ENCODE measurements at regions not wholly inside any gene's neighbourhood (a gene's known extent, or its start where the extent isn't known, plus 50 kb on each side); places are given as distances from the start of the nearest gene placed in this dataset.

DNA sequence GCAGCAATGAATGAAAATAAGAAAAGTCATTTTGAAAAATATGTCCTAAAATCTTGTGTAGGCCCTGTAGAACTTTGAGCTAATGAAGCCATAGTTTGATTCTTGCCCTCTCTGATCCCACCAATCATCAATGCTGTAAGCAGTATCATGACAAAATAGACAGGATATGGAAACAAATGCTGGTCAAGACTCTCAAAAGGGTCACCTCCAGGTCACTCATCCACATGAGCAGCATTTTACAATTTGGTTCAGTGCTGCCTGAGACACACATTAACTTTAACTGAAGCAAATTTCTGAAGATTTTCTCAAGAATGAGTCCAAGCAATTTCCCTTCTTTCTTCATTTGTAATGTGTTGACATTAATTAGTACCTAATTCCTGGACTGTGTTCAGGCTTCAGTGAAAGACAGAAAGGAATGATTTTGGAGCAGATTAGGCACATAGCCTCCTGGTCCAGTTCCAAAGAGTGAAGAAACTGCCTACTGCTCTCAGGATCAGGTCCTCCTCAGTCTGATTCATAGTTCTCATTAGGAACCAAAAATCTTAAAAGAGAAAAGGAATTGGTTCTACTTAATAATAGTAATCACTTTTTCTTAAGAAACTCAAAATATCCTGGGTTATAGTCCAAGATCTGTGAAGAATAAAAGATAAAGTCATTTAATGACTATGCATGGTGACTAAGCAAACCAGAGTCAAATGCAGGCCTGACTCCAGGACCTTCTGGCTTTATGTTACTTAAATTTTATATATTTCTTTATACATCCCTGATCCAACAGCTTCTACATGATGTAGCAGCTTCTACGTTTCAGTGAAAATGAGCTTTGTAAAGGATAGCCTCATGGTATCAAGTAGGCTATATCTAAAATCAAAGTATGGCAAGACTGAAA is 192.1 kb upstream of the RGMB start:
- DNase-seq, result no peak
- in situ Hi-C loops (cut with HindIII; ENCODE audit: low pct_ligation_motif_present, low pct_unique_long_range_greater_than_20kb, low sequenced_read_pairs), result no loop called here

DNA sequence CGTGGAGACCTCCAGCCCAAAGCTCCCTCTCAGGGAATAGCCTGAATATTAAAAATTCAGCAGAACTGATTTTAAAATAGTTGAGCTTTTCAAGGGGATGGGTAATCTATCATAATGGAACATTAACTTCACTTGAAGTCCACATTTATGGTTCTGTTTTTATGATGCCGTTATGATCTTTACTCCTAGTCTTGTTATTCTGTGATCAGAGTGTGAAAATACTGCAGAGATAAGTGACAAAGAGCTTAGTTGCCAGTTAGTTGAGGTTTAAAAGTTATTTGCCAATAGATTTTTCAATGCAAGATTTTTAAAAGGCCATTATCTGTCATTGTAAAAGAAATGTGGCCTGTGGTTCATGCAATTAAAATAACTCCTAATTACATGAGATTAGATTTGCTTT is 189.9 kb upstream of the RGMB start:
- in situ Hi-C loops (cut with HindIII; ENCODE audit: low pct_ligation_motif_present, low pct_unique_long_range_greater_than_20kb, low sequenced_read_pairs), result no loop called here

GRCh38 chr5:98585661-98586310 is 187.7 kb upstream of the RGMB start:
- no peak for DNase-seq
- in situ Hi-C loops (cut with HindIII; ENCODE audit: low pct_ligation_motif_present, low pct_unique_long_range_greater_than_20kb, low sequenced_read_pairs), result no loop called here

More for the DNA sequence above, 189.9 kb upstream of the RGMB start:
- DNase-seq, result no peak

GRCh38 chr5:98586581-98586980 is 186.9 kb upstream of the RGMB start:
- no peak for DNase-seq
- in situ Hi-C loops (cut with HindIII; ENCODE audit: low pct_ligation_motif_present, low pct_unique_long_range_greater_than_20kb, low sequenced_read_pairs), result no loop called here

- in situ Hi-C loops (cut with HindIII; ENCODE audit: low pct_ligation_motif_present, low pct_unique_long_range_greater_than_20kb, low sequenced_read_pairs), result no loop called here
- DNase-seq, result no peak
Measured at GRCh38 chr5:98587166-98587565, 186.3 kb upstream of the RGMB start.

DNA sequence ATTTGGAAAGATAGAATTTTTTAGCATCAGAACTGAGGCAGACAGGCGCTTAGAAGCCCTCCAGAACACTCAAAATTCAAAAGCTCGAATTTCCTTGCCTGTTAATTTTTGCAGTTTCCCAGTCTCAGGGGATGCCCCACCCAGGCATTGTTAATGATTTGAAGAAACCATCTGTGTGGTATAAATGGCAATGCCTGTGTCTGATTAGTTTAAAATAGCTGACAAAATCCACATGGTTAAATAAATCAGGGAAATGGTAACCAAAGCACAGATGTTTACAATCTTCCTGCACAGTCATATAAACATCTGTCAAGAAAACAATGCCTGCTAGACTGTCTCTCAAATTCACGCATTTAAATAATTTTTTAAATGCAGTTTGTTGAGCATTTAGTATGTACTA is 185.2 kb upstream of the RGMB start:
- in situ Hi-C loops (cut with HindIII; ENCODE audit: low pct_ligation_motif_present, low pct_unique_long_range_greater_than_20kb, low sequenced_read_pairs), result no loop called here
- no peak for DNase-seq

DNA sequence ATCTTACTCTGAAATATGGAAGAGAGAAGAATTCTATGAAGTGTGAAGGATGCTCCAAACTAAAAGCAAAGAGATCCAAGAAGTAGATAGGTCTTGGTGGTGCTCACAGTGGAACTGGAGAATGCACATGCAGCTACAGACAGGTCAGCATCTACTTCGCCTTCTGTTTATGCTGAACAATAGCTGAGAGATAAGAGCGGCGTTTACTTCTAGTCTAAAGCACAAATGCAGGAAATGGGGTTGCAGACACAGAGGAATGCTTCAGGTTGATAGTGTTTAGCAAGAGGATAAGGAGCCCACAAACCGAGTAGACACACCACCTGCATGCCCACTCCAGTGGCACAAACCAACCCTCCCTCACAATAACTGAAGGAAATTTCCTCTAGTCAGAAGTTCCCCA is 180.0 kb upstream of the RGMB start:
- DNase-seq, result no peak

GRCh38 chr5:98594098-98594497 is 179.4 kb upstream of the RGMB start:
- in situ Hi-C loops (cut with HindIII; ENCODE audit: low pct_ligation_motif_present, low pct_unique_long_range_greater_than_20kb, low sequenced_read_pairs), result no loop called here

More for the DNA sequence above, 180.0 kb upstream of the RGMB start:
- in situ Hi-C loops (cut with HindIII; ENCODE audit: low pct_ligation_motif_present, low pct_unique_long_range_greater_than_20kb, low sequenced_read_pairs), result no loop called here

DNA sequence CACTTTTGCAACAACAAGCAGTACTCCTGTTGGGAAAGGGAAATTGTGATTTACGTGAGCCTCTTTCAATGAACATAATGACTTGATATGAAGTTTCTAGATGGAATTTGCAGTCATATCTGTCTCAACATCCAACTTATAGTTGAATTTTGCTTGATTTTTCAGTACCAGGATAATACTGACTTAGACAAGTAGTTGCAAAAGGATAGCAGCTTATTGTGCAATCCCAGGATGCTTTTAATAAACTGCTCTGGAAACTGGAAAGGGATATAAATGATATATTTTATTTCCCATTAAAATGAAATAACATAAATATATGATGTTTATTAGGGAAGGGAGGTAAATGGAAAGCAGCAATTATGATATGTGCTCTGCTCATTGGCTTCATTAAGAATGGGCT is 174.4 kb upstream of the RGMB start:
- no peak for DNase-seq
- in situ Hi-C loops (cut with HindIII; ENCODE audit: low pct_ligation_motif_present, low pct_unique_long_range_greater_than_20kb, low sequenced_read_pairs), result no loop called here

More at GRCh38 chr5:98594098-98594497, 179.4 kb upstream of the RGMB start:
- DNase-seq, result no peak

- in situ Hi-C loops (cut with HindIII; ENCODE audit: low pct_ligation_motif_present, low pct_unique_long_range_greater_than_20kb, low sequenced_read_pairs), result no loop called here
Measured at GRCh38 chr5:98602534-98603112, 170.8 kb upstream of the RGMB start.

GRCh38 chr5:98603456-98603855 is 170.0 kb upstream of the RGMB start:
- in situ Hi-C loops (cut with HindIII; ENCODE audit: low pct_ligation_motif_present, low pct_unique_long_range_greater_than_20kb, low sequenced_read_pairs), result no loop called here
- DNase-seq, result no peak

More at GRCh38 chr5:98602534-98603112, 170.8 kb upstream of the RGMB start:
- DNase-seq, result no peak

- no peak for DNase-seq
- in situ Hi-C loops (cut with HindIII; ENCODE audit: low pct_ligation_motif_present, low pct_unique_long_range_greater_than_20kb, low sequenced_read_pairs), result no loop called here
Measured at GRCh38 chr5:98604301-98604700, 169.2 kb upstream of the RGMB start.

DNA sequence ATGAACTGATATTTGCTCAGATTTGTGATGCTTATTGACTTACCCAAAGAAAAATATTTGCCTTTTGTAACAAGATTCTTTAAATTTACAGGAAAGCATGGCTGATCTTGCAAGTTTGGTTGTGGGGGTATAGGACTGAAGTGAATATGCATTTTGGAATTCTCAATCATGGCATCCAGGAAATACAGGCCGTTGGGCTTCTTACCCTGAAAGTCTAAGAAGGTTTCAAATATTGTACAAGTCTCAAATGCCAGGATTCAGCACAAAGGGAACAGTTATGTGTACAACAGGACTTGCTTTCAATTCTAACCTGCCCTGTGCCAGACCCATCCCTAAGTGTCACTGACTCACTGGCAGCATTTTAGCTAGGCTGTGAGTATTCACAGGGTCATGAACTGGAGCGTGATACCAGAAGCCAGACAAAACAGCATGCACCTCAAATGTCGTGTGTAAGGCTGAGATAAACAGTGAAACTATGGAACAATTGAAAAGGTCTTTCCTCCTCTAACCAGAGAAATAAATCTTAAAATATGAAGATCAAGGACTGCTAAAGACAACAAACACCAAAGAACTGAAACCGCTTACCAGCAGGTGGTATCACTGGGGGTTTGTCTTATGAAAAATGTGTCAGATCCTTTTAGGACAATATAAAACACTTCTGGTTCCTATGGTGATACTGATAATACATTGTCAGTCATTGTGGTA is 168.6 kb upstream of the RGMB start:
- no peak for DNase-seq
- in situ Hi-C loops (cut with HindIII; ENCODE audit: low pct_ligation_motif_present, low pct_unique_long_range_greater_than_20kb, low sequenced_read_pairs), result no loop called here

- DNase-seq, result no peak
- in situ Hi-C loops (cut with HindIII; ENCODE audit: low pct_ligation_motif_present, low pct_unique_long_range_greater_than_20kb, low sequenced_read_pairs), result no loop called here
Measured at GRCh38 chr5:98605426-98605825, 168.0 kb upstream of the RGMB start.

DNA sequence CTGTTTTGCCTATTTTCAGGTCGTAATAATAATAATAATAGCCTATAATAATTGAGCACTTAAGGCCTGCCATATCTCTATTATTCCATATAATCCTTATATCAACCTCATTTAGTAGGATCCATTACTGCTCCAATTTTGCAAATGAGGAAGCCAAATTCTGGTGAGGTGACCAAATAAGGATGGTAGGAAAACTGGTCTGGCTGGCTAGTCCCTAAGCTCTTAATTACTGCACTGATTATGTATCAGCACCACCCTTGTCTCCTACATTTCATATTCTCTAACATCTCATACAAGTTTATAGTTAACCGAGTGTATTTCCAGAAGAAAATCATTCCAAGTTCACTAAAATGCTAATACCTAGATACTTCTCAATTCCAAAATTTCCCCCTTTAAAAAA is 166.5 kb upstream of the RGMB start:
- no peak for DNase-seq
- in situ Hi-C loops (cut with HindIII; ENCODE audit: low pct_ligation_motif_present, low pct_unique_long_range_greater_than_20kb, low sequenced_read_pairs), result no loop called here

GRCh38 chr5:98608052-98608451 is 165.4 kb upstream of the RGMB start:
- DNase-seq, result no peak
- in situ Hi-C loops (cut with HindIII; ENCODE audit: low pct_ligation_motif_present, low pct_unique_long_range_greater_than_20kb, low sequenced_read_pairs), result no loop called here

- in situ Hi-C loops (cut with HindIII; ENCODE audit: low pct_ligation_motif_present, low pct_unique_long_range_greater_than_20kb, low sequenced_read_pairs), result no loop called here
- DNase-seq, result no peak
Measured at GRCh38 chr5:98614341-98614740, 159.1 kb upstream of the RGMB start.

DNA sequence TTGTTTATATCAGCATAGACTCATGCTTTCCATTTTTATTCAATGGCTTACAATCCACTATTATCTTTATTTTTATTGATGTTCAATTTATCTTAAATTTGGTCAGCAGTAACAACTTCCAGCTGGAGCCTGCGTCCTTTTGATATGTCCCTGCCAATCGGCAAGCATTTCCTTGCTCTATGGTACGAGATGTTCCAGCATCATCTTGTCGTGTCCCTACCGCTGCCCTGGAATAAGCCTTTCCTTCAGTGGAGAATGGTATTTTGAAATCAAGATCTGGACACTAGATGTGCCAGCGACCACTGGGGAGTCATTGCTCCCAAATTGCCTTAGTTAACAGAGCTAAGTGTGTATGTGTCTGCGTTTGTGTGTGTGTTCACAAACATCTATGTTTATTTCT is 151.6 kb upstream of the RGMB start:
- in situ Hi-C loops (cut with HindIII; ENCODE audit: low pct_ligation_motif_present, low pct_unique_long_range_greater_than_20kb, low sequenced_read_pairs), result no loop called here
- DNase-seq, result no peak
